ENCODE measurements at regions not wholly inside any gene's neighbourhood (a gene's known extent, or its start where the extent isn't known, plus 50 kb on each side); places are given as distances from the start of the nearest gene placed in this dataset.
"Not testable (repeated sequence)": the region's sequence is repeated elsewhere in the genome, so short reads cannot be mapped to it uniquely, and the experiment has no call there.

DNA sequence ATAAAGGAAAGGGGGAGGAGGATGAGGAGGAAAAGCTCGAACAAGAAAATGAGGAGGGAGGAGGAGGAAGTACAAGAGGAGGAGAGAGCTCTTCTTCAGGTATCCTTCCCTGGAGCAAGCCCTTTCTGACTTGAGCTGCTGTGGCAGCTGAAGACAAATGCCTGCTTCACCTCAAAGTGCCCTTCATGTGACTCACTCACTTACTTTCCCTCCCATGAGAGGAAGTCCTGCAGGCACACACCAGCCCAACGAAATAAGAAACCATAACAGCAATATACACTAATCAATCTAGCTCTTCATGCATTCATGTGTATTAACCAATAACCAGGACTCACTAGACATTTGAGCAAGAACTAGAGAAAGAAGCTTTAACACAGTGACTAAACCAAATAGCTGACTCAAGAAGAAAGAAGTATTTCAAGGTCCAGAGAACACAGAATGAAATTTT lies 251.9 kb downstream of the IGSF11 start:
- DNase-seq, result no peak

GRCh38 chr3:118785415-118785814 lies 249.2 kb downstream of the IGSF11 start:
- no peak for DNase-seq

DNA sequence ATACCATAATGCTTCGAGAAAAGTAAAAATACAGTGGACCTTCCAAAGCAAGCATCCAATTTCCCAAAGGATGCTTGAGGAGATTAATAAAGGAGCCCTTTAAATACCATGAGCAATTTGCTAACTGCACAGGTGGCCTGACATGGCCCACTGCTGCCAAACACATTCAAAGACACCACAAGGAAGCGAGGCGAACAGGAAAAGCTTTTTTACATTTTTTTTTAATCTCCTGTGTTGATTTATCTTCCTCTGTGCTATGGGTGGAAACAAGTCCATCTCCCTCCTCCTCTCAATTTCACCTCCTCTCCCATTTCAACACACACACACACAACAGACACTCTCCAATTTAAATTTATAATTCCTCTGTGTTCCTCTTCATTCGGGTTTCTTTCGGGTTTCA lies 243.4 kb downstream of the IGSF11 start:
- DNase-seq, result no peak

DNA sequence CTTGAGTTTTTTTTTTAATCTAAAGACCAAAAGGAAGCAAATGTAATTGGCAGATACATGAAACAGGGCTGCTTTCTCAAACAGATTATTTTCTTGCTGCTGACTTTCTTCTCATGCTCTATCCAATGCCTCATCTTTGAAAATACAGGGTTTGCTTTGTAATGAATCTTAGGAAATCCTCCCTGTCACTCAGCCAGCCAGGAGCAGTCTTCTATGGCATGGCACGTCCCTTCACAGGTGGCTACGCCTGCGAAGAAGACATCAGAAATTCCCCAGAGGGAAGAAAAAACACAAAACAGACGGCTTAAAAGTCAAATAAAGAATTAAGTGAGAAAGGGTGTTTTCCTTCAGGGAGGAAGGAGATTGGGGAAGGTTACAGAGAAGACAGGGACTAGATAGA lies 242.5 kb downstream of the IGSF11 start:
- no peak for DNase-seq

DNA sequence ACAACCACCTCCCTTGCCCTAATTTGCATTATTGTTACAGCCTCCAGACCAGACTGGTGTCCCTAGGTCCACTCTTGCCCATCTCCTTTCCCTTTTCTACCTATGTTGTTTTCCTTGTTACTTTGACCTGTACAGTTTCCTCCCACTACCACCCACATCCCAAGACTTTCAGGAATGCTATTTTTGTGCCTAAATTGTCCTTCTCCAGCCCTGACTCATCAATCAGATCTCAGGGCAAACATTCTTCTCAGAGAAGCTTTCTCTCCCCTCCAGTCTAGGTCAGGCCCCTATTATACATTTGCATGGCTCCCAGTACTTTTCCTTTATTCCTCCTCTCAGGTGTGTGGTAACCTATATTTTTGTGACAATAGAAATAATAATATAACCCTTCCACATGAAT lies 241.5 kb downstream of the IGSF11 start:
- DNase-seq, result no peak

DNA sequence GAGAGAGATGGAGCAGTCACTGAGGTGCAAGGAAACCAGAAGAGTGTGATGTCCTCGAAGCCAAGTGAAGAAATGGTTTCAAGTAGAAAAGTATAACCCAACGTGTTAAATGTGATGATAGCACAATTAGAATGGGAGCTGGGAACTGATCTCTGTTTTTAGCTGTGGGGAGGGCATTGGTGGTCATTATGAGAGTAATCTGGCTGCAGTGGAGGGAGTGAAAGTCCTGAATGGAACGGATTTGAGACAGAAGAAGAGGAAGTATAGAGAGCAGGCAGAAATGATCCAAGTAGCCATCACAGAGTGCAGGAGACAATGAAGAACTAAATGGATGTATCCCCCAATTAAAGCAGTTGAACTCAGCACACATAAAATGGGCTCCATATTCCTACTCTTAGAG lies 235.3 kb downstream of the IGSF11 start:
- no peak for DNase-seq

DNA sequence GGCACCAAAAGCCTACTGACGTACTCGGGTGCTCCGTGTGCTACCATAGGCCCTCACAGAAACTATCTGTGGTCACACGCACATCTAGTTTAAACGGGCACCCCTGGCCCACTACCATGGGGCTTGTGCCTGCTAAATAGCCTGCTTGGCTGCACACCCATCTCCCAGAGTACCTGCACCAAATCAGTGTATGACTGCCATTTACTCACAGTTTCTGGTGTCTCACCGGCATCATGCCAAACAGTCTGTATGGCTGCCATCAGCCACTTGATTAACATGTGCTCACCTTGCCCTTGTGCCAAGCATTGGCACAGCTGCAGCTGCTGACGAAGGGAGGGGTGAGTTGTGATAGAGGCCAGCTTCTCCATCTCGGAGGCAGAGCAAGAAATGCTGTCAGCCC lies 232.7 kb downstream of the IGSF11 start:
- DNase-seq, result no peak

DNA sequence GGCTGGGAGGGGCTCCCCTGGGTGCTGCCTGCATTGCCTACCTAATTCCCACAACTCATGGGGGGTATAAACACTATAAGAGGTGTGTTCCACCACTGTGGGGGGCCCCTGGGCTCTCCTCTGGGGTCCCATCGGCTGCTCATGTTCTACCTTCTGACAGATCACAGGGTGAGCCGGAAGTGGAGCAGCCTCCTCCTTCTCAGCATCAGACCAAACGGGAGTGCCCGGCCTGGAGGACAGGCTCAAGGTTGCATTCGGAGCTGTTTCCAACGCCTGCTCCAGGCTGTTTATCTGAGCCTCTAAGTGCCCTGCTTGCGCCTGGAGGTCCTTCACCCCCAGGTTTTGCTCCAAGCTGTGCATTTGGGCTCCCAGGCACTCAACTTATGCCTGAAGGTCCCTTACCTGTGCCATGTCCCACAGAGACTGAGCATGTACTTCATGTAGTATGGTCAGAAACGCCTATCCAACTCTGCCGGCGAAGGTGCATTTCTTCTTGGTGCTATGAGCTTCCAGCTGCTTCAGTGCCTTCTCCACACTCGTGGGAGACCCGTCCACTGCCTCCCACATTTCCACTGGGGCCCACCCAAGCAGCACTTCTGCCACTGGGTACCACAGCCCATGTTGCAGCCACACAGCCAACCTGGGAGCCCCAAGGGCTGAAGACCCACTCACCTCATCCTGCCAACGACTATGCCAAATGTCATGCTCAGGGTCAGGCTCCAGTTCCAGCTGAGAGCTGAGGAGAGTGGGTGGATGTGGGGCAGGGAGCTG lies 232.1 kb downstream of the IGSF11 start:
- DNase-seq, result no peak

- DNase-seq, result no peak
Measured at GRCh38 chr3:118803096-118803476, 231.6 kb downstream of the IGSF11 start.

DNA sequence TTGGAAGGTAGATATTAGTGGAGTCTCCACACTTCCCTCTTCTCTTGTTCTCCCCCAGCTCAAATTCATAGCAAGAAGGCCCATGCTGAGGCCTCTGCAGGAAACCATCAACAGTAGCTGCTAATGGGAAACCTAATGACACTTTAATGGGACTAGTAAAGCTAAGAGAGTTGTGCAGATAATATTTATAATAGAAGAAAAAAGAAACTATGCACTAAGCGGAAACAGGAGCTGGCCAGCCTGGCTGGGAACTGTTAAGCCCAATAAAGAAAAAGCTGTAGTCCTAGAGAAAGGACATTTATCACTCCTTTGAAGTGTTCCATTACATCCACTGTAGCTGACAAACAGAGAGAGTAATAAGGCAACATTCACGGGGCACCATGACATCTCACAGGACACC lies 229.6 kb downstream of the IGSF11 start:
- DNase-seq, result no peak

GRCh38 chr3:118806423-118806822 lies 228.2 kb downstream of the IGSF11 start:
- DNase-seq, result no peak

- DNase-seq, result not testable (repeated sequence)
Measured at GRCh38 chr3:118807349-118807748, 227.3 kb downstream of the IGSF11 start.

DNA sequence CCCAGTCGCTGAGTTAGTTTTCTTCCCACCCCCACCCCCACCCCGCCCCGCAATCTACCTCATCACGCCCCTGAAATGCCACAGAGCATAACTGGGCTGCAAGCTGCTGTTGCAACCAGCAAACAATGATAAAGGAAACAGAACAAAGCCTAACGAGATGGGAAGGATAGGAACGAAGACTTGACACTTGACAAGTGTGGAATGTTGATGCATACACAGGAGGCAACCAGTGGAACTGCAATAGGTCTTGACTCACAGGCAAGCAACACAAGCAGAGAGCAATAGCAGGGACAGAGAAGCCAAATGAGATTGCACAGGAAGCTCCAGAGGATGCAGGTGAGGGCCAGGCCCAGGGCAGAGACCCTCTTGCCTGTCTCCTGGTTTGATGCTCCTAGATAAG lies 225.9 kb downstream of the IGSF11 start:
- no peak for DNase-seq

GRCh38 chr3:118809696-118810498 lies 224.7 kb downstream of the IGSF11 start:
- DNase-seq, result no peak

DNA sequence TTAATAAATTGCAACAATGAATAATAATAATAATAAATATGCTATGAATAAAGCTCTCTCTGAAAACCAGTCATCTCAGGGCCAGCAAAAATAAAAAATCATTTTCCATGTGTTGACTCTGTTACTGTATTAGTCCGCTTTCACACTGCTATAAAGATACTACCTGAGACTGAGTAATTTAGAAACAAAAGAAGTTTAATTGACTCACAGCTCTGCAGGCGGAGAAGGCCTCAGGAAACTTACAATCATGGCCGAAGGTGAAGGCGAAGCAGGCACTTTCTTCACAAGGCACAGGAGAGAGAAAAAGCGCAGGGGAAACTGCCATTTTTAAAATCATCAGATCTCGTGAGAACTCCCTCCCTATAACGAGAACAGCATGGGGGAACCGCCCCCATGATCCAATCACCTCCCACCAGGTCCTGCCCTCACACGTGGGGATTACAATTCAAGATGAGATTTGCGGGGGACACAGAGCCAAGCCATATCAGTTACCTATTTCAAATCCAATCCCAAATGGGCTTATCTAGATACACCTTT lies 224.1 kb downstream of the IGSF11 start:
- DNase-seq, result no peak

GRCh38 chr3:118811236-118811732 lies 223.4 kb downstream of the IGSF11 start:
- no peak for DNase-seq

GRCh38 chr3:118813472-118813871 lies 221.2 kb downstream of the IGSF11 start:
- no peak for DNase-seq

DNA sequence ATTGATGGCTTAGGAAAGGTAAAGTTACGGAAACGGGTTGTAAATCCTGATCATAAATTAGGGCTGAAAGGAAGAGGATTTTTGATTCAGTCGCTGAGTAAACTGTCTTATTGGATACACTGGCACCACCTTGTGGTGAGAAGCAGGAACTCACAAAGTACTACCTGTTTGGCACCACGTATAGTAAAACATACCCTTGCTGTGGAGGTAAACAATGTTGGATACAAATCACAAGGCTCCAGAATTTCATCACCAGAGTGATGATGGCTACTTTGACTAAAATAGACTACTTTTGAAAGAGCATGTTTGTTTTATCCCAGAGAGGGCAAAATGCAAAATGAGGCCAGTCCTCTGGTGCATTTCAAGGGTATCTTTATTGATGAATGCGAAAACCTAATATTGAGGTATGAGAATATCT lies 216.9 kb downstream of the IGSF11 start:
- peak; percentile 0 for DNase-seq

- DNase-seq, result no peak
Measured at GRCh38 chr3:118818386-118818785, 216.3 kb downstream of the IGSF11 start.

GRCh38 chr3:118823626-118824025 lies 211.0 kb downstream of the IGSF11 start:
- DNase-seq, result no peak

- DNase-seq, result no peak
Measured at GRCh38 chr3:118827446-118827845, 207.2 kb downstream of the IGSF11 start.

GRCh38 chr3:118828351-118828750 lies 206.3 kb downstream of the IGSF11 start:
- no peak for DNase-seq

DNA sequence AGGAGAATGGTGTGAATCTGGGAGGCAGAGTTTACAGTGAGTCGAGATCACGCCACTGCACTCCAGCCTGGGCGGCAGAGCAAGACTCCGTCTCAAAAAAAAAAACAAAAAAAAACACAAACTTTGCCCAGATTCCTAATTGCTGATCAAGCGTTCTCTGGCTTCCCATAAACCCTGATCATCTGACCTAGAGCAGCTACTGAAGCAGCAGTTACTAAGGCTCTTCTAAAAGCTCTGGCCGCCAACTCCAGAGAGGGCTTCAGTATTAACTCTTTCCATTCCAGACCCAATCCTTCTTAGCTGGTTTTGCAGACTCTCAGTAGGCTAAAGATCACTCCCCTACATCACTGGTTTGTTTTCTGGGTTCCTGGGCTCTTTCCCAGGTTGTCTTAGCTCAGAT lies 201.6 kb downstream of the IGSF11 start:
- DNase-seq, result no peak
